ENCODE measurements at regions not wholly inside any gene's neighbourhood (a gene's known extent, or its start where the extent isn't known, plus 50 kb on each side); places are given as distances from the start of the nearest gene placed in this dataset.
A peak's percentile ranks its signal among the peaks of the same experiment; 100 is the strongest.

DNA sequence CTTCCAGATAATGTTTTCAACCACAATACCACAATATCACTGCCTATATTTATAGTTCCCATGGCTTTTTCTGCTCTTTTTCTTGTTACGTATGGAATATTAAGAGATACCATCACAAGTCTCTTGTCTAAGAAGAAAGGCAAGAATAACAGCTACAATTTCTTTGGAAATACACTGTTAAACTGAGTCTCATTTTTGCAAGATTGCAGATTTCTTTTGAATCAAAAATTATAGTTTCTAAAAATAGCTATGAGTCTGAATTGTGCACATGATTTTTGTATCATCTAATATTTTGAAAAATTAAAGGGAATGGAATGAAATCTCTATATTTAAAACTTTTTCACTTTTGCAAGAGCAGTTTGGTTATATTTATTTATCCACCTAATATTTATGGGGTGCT is 1120.8 kb downstream of the EFNB2 start:
- H4K8ac ChIP-seq (ENCODE audit: low read depth, low read length): no peak overlapping the region
- H2BK12ac ChIP-seq (ENCODE audit: low read length): no peak overlapping the region
- H2AFZ ChIP-seq (ENCODE audit: low read length): no peak overlapping the region
- no peak overlapping the region for H3K4me2 ChIP-seq (ENCODE audit: insufficient read depth, low read length, poor library complexity, severe bottlenecking)
- no peak overlapping the region for H3K9ac ChIP-seq (ENCODE audit: low read depth, low read length, poor library complexity)
- H2AK5ac ChIP-seq (ENCODE audit: low read depth, low read length): no peak overlapping the region
- H2BK120ac ChIP-seq (ENCODE audit: low read depth, low read length): no peak overlapping the region
- H4K91ac ChIP-seq (ENCODE audit: low read depth, low read length, poor library complexity): no peak overlapping the region
- no peak overlapping the region for H3K18ac ChIP-seq (ENCODE audit: low read length)
- no peaks in the 10 kb centered on the region for H3K79me1 ChIP-seq (ENCODE audit: low read depth, low read length)
- H3K4me3 ChIP-seq (ENCODE audit: low read length in 2 of 2): no peak overlapping the region
- no peak overlapping the region for H3K27ac ChIP-seq (replicated peaks; ENCODE audit: low read length)
- WGBS, 2 donors (ENCODE audit: extremely low coverage in 2 of 2, insufficient read length in 2 of 2, insufficient replicate concordance in 1 of 2): no CpG with 5 or more reads among the region's 1 CpG
- no peak overlapping the region for H2BK15ac ChIP-seq (ENCODE audit: low read length)
- no peaks in the 10 kb centered on the region for H3K27me3 ChIP-seq (ENCODE audit: control insufficient read depth in 3 of 3, insufficient read depth in 3 of 3, low read depth in 1 of 3, low read length in 3 of 3)
- no peak overlapping the region for H3K23ac ChIP-seq (ENCODE audit: low read depth, low read length, poor library complexity)
- no peaks in the 10 kb centered on the region for H3K9me3 ChIP-seq (replicated peaks in 1 of 2; ENCODE audit: control insufficient read depth in 2 of 2, insufficient read depth in 1 of 2, low read depth in 1 of 2, low read length in 2 of 2)
- H3K4ac ChIP-seq (ENCODE audit: low read length): no peak overlapping the region
- no peak overlapping the region for H3K14ac ChIP-seq (ENCODE audit: low read length)
- no peaks in the 10 kb centered on the region for H3K4me1 ChIP-seq (ENCODE audit: control insufficient read depth in 2 of 2, insufficient read depth in 1 of 2, low read depth in 1 of 2, low read length in 2 of 2)
- no peak overlapping the region for H2BK5ac ChIP-seq (ENCODE audit: low read length)
- no peaks in the 10 kb centered on the region for H3K36me3 ChIP-seq (replicated peaks in 1 of 2; ENCODE audit: control insufficient read depth in 2 of 2, insufficient read depth in 2 of 2, low read length in 2 of 2)
- no peak for DNase-seq (ENCODE audit: low spot score)

DNA sequence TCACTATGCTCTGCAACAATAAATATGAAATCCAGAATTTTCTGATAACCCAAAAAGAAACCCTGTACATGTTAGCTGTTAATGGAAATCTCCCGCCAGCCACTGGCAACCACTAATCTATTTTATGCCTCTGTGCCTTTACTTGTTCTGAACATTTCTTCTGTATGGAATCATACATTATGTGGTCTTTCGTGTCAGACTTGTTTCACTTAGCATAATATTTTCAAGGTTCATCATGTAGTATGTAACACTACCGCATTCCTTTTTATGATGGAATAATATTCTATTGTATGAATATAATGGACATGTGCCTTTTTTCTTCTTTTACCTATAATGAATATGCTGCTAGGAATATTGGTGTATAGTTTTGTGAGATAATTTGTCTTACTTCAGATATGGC is 1123.3 kb downstream of the EFNB2 start:
- no peak overlapping the region for H2BK12ac ChIP-seq (ENCODE audit: low read length)
- no peak overlapping the region for H3K18ac ChIP-seq (ENCODE audit: low read length)
- H2BK15ac ChIP-seq (ENCODE audit: low read length): no peak overlapping the region
- no peak overlapping the region for H3K27ac ChIP-seq (replicated peaks; ENCODE audit: low read length)
- no peak overlapping the region for H3K4me3 ChIP-seq (ENCODE audit: low read length in 2 of 2)
- H2BK120ac ChIP-seq (ENCODE audit: low read depth, low read length): no peak overlapping the region
- no peak overlapping the region for H3K4me2 ChIP-seq (ENCODE audit: insufficient read depth, low read length, poor library complexity, severe bottlenecking)
- no peak overlapping the region for H3K23ac ChIP-seq (ENCODE audit: low read depth, low read length, poor library complexity)
- H3K9me3 ChIP-seq (replicated peaks in 1 of 2; ENCODE audit: control insufficient read depth in 2 of 2, insufficient read depth in 1 of 2, low read depth in 1 of 2, low read length in 2 of 2): no peaks in the 10 kb centered on the region
- H2AK5ac ChIP-seq (ENCODE audit: low read depth, low read length): no peak overlapping the region
- no peaks in the 10 kb centered on the region for H3K79me1 ChIP-seq (ENCODE audit: low read depth, low read length)
- no peak overlapping the region for H4K8ac ChIP-seq (ENCODE audit: low read depth, low read length)
- no peaks in the 10 kb centered on the region for H3K27me3 ChIP-seq (ENCODE audit: control insufficient read depth in 3 of 3, insufficient read depth in 3 of 3, low read depth in 1 of 3, low read length in 3 of 3)
- H2AFZ ChIP-seq (ENCODE audit: low read length): no peak overlapping the region
- H4K91ac ChIP-seq (ENCODE audit: low read depth, low read length, poor library complexity): no peak overlapping the region
- no peaks in the 10 kb centered on the region for H3K36me3 ChIP-seq (replicated peaks in 1 of 2; ENCODE audit: control insufficient read depth in 2 of 2, insufficient read depth in 2 of 2, low read length in 2 of 2)
- no peak for DNase-seq (ENCODE audit: low spot score)
- H3K4me1 ChIP-seq (ENCODE audit: control insufficient read depth in 2 of 2, insufficient read depth in 1 of 2, low read depth in 1 of 2, low read length in 2 of 2): no peaks in the 10 kb centered on the region
- WGBS, 2 donors (ENCODE audit: extremely low coverage in 2 of 2, insufficient read length in 2 of 2, insufficient replicate concordance in 1 of 2): no CpG with 5 or more reads among the region's 3 CpGs
- no peak overlapping the region for H3K9ac ChIP-seq (ENCODE audit: low read depth, low read length, poor library complexity)
- H3K14ac ChIP-seq (ENCODE audit: low read length): no peak overlapping the region
- no peak overlapping the region for H2BK5ac ChIP-seq (ENCODE audit: low read length)
- no peak overlapping the region for H3K4ac ChIP-seq (ENCODE audit: low read length)

DNA sequence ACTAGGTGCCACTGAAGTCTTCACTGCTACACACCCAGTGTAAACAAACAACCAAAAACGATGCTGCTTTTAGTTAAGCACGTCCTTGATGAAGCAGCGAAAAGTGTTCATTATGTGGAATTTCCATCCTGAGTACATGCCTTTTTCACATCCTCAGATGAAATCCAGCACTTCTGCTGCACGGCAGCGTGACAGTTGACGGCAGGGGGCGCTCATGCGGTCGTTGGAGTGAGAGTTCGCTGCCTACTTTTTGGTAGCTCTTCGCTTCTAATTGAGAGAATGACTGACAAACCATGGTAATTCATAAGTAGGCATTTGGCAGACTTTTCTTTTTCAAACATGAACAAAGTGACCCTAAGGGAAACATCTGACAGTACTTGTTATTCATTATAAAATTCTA is 1124.9 kb downstream of the EFNB2 start:
- Histone ChIP-seq H3K36me3 (replicated peaks in 1 of 2; ENCODE audit: control insufficient read depth in 2 of 2, insufficient read depth in 2 of 2, low read length in 2 of 2) (no peaks in the 10 kb centered on the region), H4K91ac (ENCODE audit: low read depth, low read length, poor library complexity) (no peak overlapping the region), H3K27ac (replicated peaks; ENCODE audit: low read length) (no peak overlapping the region), H3K27me3 (ENCODE audit: control insufficient read depth in 3 of 3, insufficient read depth in 3 of 3, low read depth in 1 of 3, low read length in 3 of 3) (no peaks in the 10 kb centered on the region), H3K23ac (ENCODE audit: low read depth, low read length, poor library complexity) (no peak overlapping the region), H3K14ac (ENCODE audit: low read length) (no peak overlapping the region), H3K4me3 (ENCODE audit: low read length in 2 of 2) (no peak overlapping the region), H2BK120ac (ENCODE audit: low read depth, low read length) (no peak overlapping the region), H3K18ac (ENCODE audit: low read length) (no peak overlapping the region), H2BK15ac (ENCODE audit: low read length) (no peak overlapping the region), H2BK5ac (ENCODE audit: low read length) (no peak overlapping the region), H2AK5ac (ENCODE audit: low read depth, low read length) (no peak overlapping the region), H3K4me2 (ENCODE audit: insufficient read depth, low read length, poor library complexity, severe bottlenecking) (no peak overlapping the region), H3K9me3 (replicated peaks in 1 of 2; ENCODE audit: control insufficient read depth in 2 of 2, insufficient read depth in 1 of 2, low read depth in 1 of 2, low read length in 2 of 2) (no peaks in the 10 kb centered on the region), H2AFZ (ENCODE audit: low read length) (no peak overlapping the region), H3K79me1 (ENCODE audit: low read depth, low read length) (no peaks in the 10 kb centered on the region), H3K4me1 (ENCODE audit: control insufficient read depth in 2 of 2, insufficient read depth in 1 of 2, low read depth in 1 of 2, low read length in 2 of 2) (no peaks in the 10 kb centered on the region), H4K8ac (ENCODE audit: low read depth, low read length) (no peak overlapping the region), H3K4ac (ENCODE audit: low read length) (no peak overlapping the region), H3K9ac (ENCODE audit: low read depth, low read length, poor library complexity) (no peak overlapping the region), H2BK12ac (ENCODE audit: low read length) (no peak overlapping the region)
- peak; percentile 26 for DNase-seq (ENCODE audit: low spot score)
- no CpG with 5 or more reads among the region's 11 CpGs for WGBS, 2 donors (ENCODE audit: extremely low coverage in 2 of 2, insufficient read length in 2 of 2, insufficient replicate concordance in 1 of 2)

DNA sequence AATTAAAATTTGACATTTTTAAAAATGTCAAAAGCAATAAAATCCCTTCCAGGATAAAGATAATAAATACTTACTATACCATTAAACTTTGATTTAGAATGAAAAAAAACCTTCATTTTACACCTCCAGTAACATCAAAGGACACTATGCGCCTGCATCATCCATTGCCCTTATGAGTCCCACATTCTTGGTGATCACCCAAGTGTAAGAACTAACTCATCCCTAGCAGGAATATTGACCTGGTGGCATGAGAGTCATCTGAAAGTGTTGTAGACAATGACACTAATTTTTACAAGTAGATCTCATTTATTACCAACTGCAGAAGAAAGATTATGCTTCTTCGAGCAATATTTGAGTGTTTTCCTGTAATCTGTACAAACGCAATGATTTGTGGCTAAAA is 1128.9 kb downstream of the EFNB2 start:
- Histone ChIP-seq H3K4me1 (ENCODE audit: control insufficient read depth in 2 of 2, insufficient read depth in 1 of 2, low read depth in 1 of 2, low read length in 2 of 2) (no peaks in the 10 kb centered on the region), H4K8ac (ENCODE audit: low read depth, low read length) (no peak overlapping the region), H2BK120ac (ENCODE audit: low read depth, low read length) (no peak overlapping the region), H2AK5ac (ENCODE audit: low read depth, low read length) (no peak overlapping the region), H3K18ac (ENCODE audit: low read length) (no peak overlapping the region), H2BK12ac (ENCODE audit: low read length) (no peak overlapping the region), H3K9ac (ENCODE audit: low read depth, low read length, poor library complexity) (no peak overlapping the region), H3K27ac (replicated peaks; ENCODE audit: low read length) (no peak overlapping the region), H2BK15ac (ENCODE audit: low read length) (no peak overlapping the region), H3K27me3 (ENCODE audit: control insufficient read depth in 3 of 3, insufficient read depth in 3 of 3, low read depth in 1 of 3, low read length in 3 of 3) (no peaks in the 10 kb centered on the region), H4K91ac (ENCODE audit: low read depth, low read length, poor library complexity) (no peak overlapping the region), H3K79me1 (ENCODE audit: low read depth, low read length) (no peaks in the 10 kb centered on the region), H3K14ac (ENCODE audit: low read length) (no peak overlapping the region), H2BK5ac (ENCODE audit: low read length) (no peak overlapping the region), H2AFZ (ENCODE audit: low read length) (no peak overlapping the region), H3K9me3 (replicated peaks in 1 of 2; ENCODE audit: control insufficient read depth in 2 of 2, insufficient read depth in 1 of 2, low read depth in 1 of 2, low read length in 2 of 2) (no peaks in the 10 kb centered on the region), H3K4ac (ENCODE audit: low read length) (no peak overlapping the region), H3K4me2 (ENCODE audit: insufficient read depth, low read length, poor library complexity, severe bottlenecking) (no peak overlapping the region), H3K4me3 (ENCODE audit: low read length in 2 of 2) (no peak overlapping the region), H3K23ac (ENCODE audit: low read depth, low read length, poor library complexity) (no peak overlapping the region), H3K36me3 (replicated peaks in 1 of 2; ENCODE audit: control insufficient read depth in 2 of 2, insufficient read depth in 2 of 2, low read length in 2 of 2) (no peaks in the 10 kb centered on the region)
- no peak for DNase-seq (ENCODE audit: low spot score)
- no CpG with 5 or more reads among the region's 3 CpGs for WGBS, 2 donors (ENCODE audit: extremely low coverage in 2 of 2, insufficient read length in 2 of 2, insufficient replicate concordance in 1 of 2)

Data from neuronal stem cell (in vitro differentiated cells).